Body of pancreas (tissue), 4 donors: ENCODE measurements at regions not wholly inside any gene's neighbourhood (a gene's known extent, or its start where the extent isn't known, plus 50 kb on each side); places are given as distances from the start of the nearest gene placed in this dataset.

Experiments used
- ATAC-seq: fragments of 150-250 bp; one replicate; pipeline ENCODE4 v1.9.1; 2016
- DNase-seq, 4 donors: peaks; one replicate each; pipeline ENCODE4 v3.0.0-alpha.2; 2019
- H3K27ac ChIP-seq, 4 donors: fragments of 200-600 bp; sonication (generic); 1 replicate in 3 of 4; 2 replicates in 1 of 4; pipeline versions ENCODE4 v1.5.1 to v1.6.1; 2016 to 2019; ENCODE audit warnings: mild to moderate bottlenecking in 1 of 4, mixed read lengths in 1 of 4, moderate library complexity in 1 of 4
- H3K27me3 ChIP-seq, 2 donors: fragments of 200-600 bp; sonication (generic); one replicate each; pipeline ENCODE4 v1.6.0; 2016; ENCODE audit warnings: mild to moderate bottlenecking in 1 of 2
- H3K36me3 ChIP-seq, 2 donors: fragments of 200-600 bp; sonication (generic); replicated peaks in 1 of 2; 2 replicates each; pipeline ENCODE4 v1.5.1; 2016; ENCODE audit warnings: low read depth in 2 of 2; ENCODE audit not compliant: insufficient read depth in 1 of 2
- H3K4me1 ChIP-seq: fragments of 200-600 bp; sonication (generic); one replicate; pipeline ENCODE4 v1.6.0; 2016
- H3K4me3 ChIP-seq, 2 donors: fragments of 200-600 bp; sonication (generic); 1 replicate in 1 of 2; 2 replicates in 1 of 2; pipeline ENCODE4 v1.5.1; 2016 to 2019
- H3K9me3 ChIP-seq, 3 donors: fragments of 200-600 bp; sonication (generic); 1 replicate in 2 of 3; 2 replicates in 1 of 3; pipeline ENCODE4 v1.5.1; 2016
- POLR2A ChIP-seq, 3 donors: fragments of 450-650 bp; IDR thresholded peaks; one replicate each; pipeline ENCODE4 v1.6.1; 2016; ENCODE audit warnings: antibody characterized with exemption in 3 of 3, mild to moderate bottlenecking in 2 of 3
- WGBS, 2 donors: methylation state at CpG; one replicate each; pipeline ENCODE4 v1.1.5; 2017; 5-methylcytosine and 5-hydroxymethylcytosine counted together
- intact Hi-C: fragments of 100-400 bp; cut with DNase I; formaldehyde crosslinking; loops from one replicate; pipeline ENCODE4 v1.15.1; 2023
- TF ChIP-seq, protein P1 (sequence below), 7 experiments: fragments of 450-650 bp in 4 of 7; fragments of 200-600 bp in 3 of 7; sonication (generic) in 3 of 7; IDR thresholded peaks; one replicate each; pipeline ENCODE4 v1.5.1; 2016 to 2019; ENCODE audit warnings: antibody characterized with exemption in 7 of 7

DNA sequence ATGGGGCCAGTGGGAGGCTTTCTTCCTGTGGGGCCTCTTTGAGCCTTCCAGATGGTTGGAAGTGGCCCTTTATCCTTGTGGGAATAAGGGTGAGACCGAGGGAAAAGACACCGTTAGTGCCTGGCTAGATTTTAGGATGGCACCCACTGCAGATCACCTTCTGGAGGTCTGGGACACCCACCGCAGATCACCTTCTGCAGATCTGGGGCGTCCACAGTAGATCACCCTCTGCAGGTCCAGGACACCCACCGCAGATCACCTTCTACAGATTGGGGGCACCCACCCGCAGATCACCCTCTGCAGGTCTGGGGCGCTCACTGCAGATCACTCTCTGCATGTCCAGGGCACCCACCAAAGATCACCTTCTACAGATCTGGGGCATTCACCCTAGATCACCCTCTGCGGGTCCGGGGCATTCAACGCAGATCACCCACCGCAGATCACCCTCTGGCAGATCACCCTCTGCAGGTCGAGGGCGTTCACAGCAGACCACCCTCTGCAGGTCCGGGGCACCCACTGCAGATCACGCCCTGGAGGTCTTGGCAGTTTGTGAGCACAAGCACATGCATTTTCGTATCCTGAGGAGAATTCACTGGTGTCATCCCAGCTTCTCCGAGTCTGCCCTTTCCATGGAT lies 153.4 kb upstream of the TSHZ3 start:
- ATAC-seq (no peak), DNase-seq (no peak)
- 69 to 76% methylated on average over 4 to 17 of the region's 17 CpGs for WGBS, 2 donors
- intact Hi-C loops: no loop called here
- H3K9me3 ChIP-seq: no peaks in the 10 kb centered on the region
- no peak for TF ChIP-seq POLR2A (IDR thresholded peaks at IDR 0.05)
- TF ChIP-seq, protein P1, sequence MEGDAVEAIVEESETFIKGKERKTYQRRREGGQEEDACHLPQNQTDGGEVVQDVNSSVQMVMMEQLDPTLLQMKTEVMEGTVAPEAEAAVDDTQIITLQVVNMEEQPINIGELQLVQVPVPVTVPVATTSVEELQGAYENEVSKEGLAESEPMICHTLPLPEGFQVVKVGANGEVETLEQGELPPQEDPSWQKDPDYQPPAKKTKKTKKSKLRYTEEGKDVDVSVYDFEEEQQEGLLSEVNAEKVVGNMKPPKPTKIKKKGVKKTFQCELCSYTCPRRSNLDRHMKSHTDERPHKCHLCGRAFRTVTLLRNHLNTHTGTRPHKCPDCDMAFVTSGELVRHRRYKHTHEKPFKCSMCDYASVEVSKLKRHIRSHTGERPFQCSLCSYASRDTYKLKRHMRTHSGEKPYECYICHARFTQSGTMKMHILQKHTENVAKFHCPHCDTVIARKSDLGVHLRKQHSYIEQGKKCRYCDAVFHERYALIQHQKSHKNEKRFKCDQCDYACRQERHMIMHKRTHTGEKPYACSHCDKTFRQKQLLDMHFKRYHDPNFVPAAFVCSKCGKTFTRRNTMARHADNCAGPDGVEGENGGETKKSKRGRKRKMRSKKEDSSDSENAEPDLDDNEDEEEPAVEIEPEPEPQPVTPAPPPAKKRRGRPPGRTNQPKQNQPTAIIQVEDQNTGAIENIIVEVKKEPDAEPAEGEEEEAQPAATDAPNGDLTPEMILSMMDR (IDR thresholded peaks at IDR 0.05): no peak
- no peak overlapping the region for H3K4me3 ChIP-seq
- no peaks in the 10 kb centered on the region for H3K4me1 ChIP-seq
- H3K27me3 ChIP-seq: no peaks in the 10 kb centered on the region
- H3K36me3 ChIP-seq: no peaks in the 10 kb centered on the region
- H3K27ac ChIP-seq: no peak overlapping the region

DNA sequence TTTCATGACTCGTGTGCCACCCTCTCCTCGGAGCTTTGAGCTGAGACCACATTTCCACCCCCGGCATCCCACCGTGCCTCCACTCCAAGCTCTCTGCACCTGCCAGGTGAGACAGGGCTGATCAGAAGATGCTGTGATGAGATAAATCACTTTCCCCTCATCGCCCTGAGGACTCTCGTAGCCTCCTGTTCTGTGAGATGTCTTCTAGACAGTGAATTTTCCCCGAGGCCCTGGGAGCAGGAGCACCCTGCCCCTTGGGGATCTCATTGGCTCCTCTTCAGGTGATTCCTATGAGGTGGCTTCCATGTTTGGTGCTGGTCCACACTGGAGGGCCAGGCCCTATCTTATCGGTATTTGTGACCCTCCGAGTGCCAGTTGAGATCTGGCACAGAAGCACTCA lies 154.0 kb upstream of the TSHZ3 start:
- ATAC-seq (no peak), DNase-seq (no peak)
- intact Hi-C loops: no loop called here
- no peak for TF ChIP-seq POLR2A (IDR thresholded peaks at IDR 0.05)
- TF ChIP-seq, protein P1 (IDR thresholded peaks at IDR 0.05): no peak
- H3K27me3 ChIP-seq: no peaks in the 10 kb centered on the region
- 62 to 65% methylated on average over 9 of the region's 9 CpGs for WGBS, 2 donors
- H3K9me3 ChIP-seq: no peaks in the 10 kb centered on the region
- H3K4me3 ChIP-seq: no peak overlapping the region
- no peaks in the 10 kb centered on the region for H3K36me3 ChIP-seq
- no peaks in the 10 kb centered on the region for H3K4me1 ChIP-seq
- no peak overlapping the region for H3K27ac ChIP-seq

DNA sequence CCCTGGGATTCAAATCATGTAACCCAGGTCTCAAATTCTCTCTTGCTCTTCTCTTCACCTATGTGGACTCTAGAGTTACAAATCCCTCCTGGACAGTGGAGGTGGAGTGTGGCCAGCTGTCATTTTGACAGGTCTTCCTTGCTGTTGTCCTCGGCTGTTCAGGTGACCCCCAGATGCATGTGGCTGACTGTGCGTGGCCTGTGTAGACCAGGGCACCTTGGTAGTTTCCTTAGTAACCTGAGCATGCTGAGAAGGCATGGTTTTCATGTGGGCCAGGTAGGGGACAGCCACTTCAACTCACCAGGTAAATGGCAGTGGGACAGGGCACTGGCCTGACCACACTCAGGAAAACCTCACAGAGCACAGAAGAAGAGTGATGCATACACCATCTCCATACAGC lies 155.0 kb upstream of the TSHZ3 start:
- intact Hi-C loops: no loop called here

DNA sequence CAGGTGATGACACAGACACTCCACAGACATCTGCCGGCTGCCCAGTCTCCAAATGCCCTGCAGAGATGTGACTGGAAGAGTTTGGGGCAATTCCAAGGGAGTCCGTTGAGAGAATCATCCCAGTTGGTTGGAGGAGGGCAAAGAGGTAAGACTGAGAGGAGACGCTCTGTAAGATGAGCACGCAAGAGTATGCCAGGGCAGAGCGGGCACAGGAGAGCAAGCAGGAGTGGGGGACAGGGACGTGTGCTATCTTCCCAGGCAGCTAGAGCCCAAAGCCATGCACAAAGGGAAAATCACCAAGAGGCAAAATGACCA lies 156.3 kb upstream of the TSHZ3 start:
- Histone ChIP-seq H3K27ac (no peak overlapping the region), H3K4me1 (no peaks in the 10 kb centered on the region), H3K27me3 (no peaks in the 10 kb centered on the region), H3K36me3 (no peaks in the 10 kb centered on the region), H3K4me3 (no peak overlapping the region), H3K9me3 (no peaks in the 10 kb centered on the region)
- WGBS, 2 donors: 63% methylated on average over 6 of the region's 6 CpGs
- no peak for ATAC-seq
- no peak for DNase-seq
- no peak for TF ChIP-seq POLR2A (IDR thresholded peaks at IDR 0.05)
- TF ChIP-seq, protein P1 (IDR thresholded peaks at IDR 0.05): no peak
- intact Hi-C loops: no loop called here

More for the DNA sequence above, 155.0 kb upstream of the TSHZ3 start:
- H3K27me3 ChIP-seq: no peaks in the 10 kb centered on the region
- no peak overlapping the region for H3K4me3 ChIP-seq
- no peak overlapping the region for H3K27ac ChIP-seq
- DNase-seq: no peak
- H3K9me3 ChIP-seq: no peaks in the 10 kb centered on the region
- H3K4me1 ChIP-seq: no peaks in the 10 kb centered on the region
- no peaks in the 10 kb centered on the region for H3K36me3 ChIP-seq
- ATAC-seq: no peak
- no peak for TF ChIP-seq POLR2A (IDR thresholded peaks at IDR 0.05)
- TF ChIP-seq, protein P1 (IDR thresholded peaks at IDR 0.05): no peak
- 42 to 63% methylated on average over 2 of the region's 2 CpGs for WGBS, 2 donors

DNA sequence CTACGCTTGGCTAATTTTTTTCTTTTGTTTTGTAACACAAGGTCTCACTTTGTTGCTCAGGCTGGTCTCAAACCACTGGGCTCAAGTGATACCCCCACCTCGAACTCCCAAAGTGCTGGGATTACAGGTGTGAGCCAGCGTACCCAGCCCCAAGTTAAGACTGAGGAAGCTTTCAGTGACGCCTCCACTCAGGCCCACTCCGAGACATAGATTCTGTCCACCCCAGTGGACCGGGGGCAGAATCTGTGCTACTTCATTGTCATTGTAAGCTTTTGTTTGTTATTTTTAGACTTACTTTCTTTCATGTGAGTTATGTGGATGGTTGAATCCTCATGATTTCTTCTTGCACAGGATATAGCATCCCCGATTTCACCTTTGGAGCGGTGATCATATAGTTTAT lies 156.9 kb upstream of the TSHZ3 start:
- no peak for TF ChIP-seq POLR2A (IDR thresholded peaks at IDR 0.05)
- TF ChIP-seq, protein P1 (IDR thresholded peaks at IDR 0.05): no peak
- intact Hi-C loops: no loop called here
- no peaks in the 10 kb centered on the region for H3K36me3 ChIP-seq
- no peaks in the 10 kb centered on the region for H3K27me3 ChIP-seq
- ATAC-seq: no peak
- no peaks in the 10 kb centered on the region for H3K9me3 ChIP-seq
- no peak overlapping the region for H3K4me3 ChIP-seq
- no peaks in the 10 kb centered on the region for H3K4me1 ChIP-seq
- H3K27ac ChIP-seq: no peak overlapping the region
- 62 to 68% methylated on average over 8 of the region's 8 CpGs for WGBS, 2 donors
- no peak for DNase-seq
